HepG2 (cell line): ENCODE measurements at regions not wholly inside any gene's neighbourhood (a gene's known extent, or its start where the extent isn't known, plus 50 kb on each side); places are given as distances from the start of the nearest gene placed in this dataset.

Source experiments
- ATAC-seq: fragments of 200-7000 bp; cut with Tn5 transposase; 3 replicates; pipeline ENCODE4 v1.9.1; 2020; ENCODE audit warnings: mild to moderate bottlenecking, moderate library complexity
- BruUV-seq: library from RNA; stranded (reverse); fragments of 400-500 nt; replicated peaks from 2 replicates; lab custom pipeline; 2021; lab: Mats Ljungman, UMichigan
- CTCF ChIA-PET: fragments of 300-600 bp; formaldehyde crosslinking; extraction: SDS; loops from one replicate; lab custom pipeline; 2021; ENCODE audit warnings: low total read pairs, inconsistent platforms, low intra/inter-chr PET ratio; lab: Yijun Ruan, JAX
- POLR2A ChIA-PET: fragments of 350-600 bp; sonication (Branson Sonifier 250); formaldehyde crosslinking; loops from one replicate; lab custom pipeline; 2020; ENCODE audit warnings: antibody characterized with exemption, inconsistent platforms; lab: Yijun Ruan, JAX
- DNase-seq: peaks from one replicate; pipeline ENCODE4 v3.0.0-alpha.2; 2015; ENCODE audit warnings: low spot score
- FAIRE-seq: peaks from 3 replicates; lab custom pipeline; 2011; peaks lifted over from hg19 to GRCh38; lab: Jason Lieb, UNC
- H2AFZ ChIP-seq: one replicate; pipeline ENCODE4 v1.6.1; 2011; ENCODE audit warnings: low read length, inconsistent platforms
- H3K27ac ChIP-seq: fragments of 300-600 bp; 3 replicates; pipeline ENCODE4 v1.8.0; 2011; ENCODE audit warnings: mixed run types, mild to moderate bottlenecking, mixed read lengths, low read length, inconsistent platforms; ENCODE audit not compliant: insufficient read depth; ENCODE audit errors: extremely low read length
- H3K27me3 ChIP-seq, 2 experiments: fragments of 200-600 bp in 1 of 2; 2 replicates in 1 of 2; 3 replicates in 1 of 2; pipeline versions ENCODE4 v1.6.0 to v1.8.0; 2011; ENCODE audit warnings: low read length in 2 of 2, mild to moderate bottlenecking in 2 of 2, moderate library complexity in 2 of 2, inconsistent platforms in 1 of 2; ENCODE audit not compliant: insufficient read depth in 2 of 2, control insufficient read depth in 1 of 2
- H3K36me3 ChIP-seq, 2 experiments: fragments of 200-600 bp in 1 of 2; replicated peaks in 1 of 2; 2 replicates in 1 of 2; 3 replicates in 1 of 2; pipeline versions ENCODE4 v1.5.1 to v1.8.0; 2011; ENCODE audit warnings: low read length in 2 of 2, inconsistent platforms in 1 of 2; ENCODE audit not compliant: insufficient read depth in 2 of 2, control insufficient read depth in 1 of 2
- H3K4me1 ChIP-seq: 2 replicates; pipeline ENCODE4 v1.5.1; 2012; ENCODE audit warnings: low read length, inconsistent platforms; ENCODE audit not compliant: insufficient read depth
- H3K4me2 ChIP-seq: 2 replicates; pipeline ENCODE4 v1.6.0; 2011; ENCODE audit warnings: low read depth, low read length, inconsistent platforms
- H3K4me3 ChIP-seq, 3 experiments: fragments of 200-600 bp in 1 of 3; sonication (generic), shearing (Covaris generic) in 1 of 3; replicated peaks in 1 of 3; 2 replicates each; pipeline ENCODE4 v1.5.1; 2011 to 2016; ENCODE audit warnings: low read length in 3 of 3, inconsistent platforms in 2 of 3, low read depth in 2 of 3, mild to moderate bottlenecking in 2 of 3, control low read depth in 1 of 3, mixed read lengths in 1 of 3; ENCODE audit not compliant: insufficient read depth in 1 of 3
- H3K79me2 ChIP-seq: one replicate; pipeline ENCODE4 v1.6.1; 2011; ENCODE audit warnings: low read length, inconsistent platforms; ENCODE audit not compliant: insufficient read depth
- H3K9ac ChIP-seq: 2 replicates; pipeline ENCODE4 v1.6.0; 2011; ENCODE audit warnings: mild to moderate bottlenecking, low read depth, low read length, inconsistent platforms; ENCODE audit not compliant: insufficient read depth
- H3K9me3 ChIP-seq: 2 replicates; pipeline ENCODE4 v1.5.1; 2012; ENCODE audit warnings: mild to moderate bottlenecking, low read length
- H4K20me1 ChIP-seq: 2 replicates; pipeline ENCODE4 v1.6.0; 2011; ENCODE audit warnings: inconsistent platforms, mild to moderate bottlenecking, low read length, moderate library complexity; ENCODE audit not compliant: insufficient read depth
- GMEB1 ChIP-seq: sonication (generic); formaldehyde crosslinking; IDR thresholded peaks from 2 replicates; pipeline ENCODE4 v1.5.1; 2020; ENCODE audit warnings: missing genetic modification reagents, mild to moderate bottlenecking, borderline replicate concordance
- GPBP1L1 ChIP-seq: sonication (generic); formaldehyde crosslinking; IDR thresholded peaks from 2 replicates; pipeline ENCODE4 v1.5.0; 2020; ENCODE audit warnings: mild to moderate bottlenecking, missing genetic modification reagents
- GTF3A ChIP-seq: sonication (generic); formaldehyde crosslinking; conservative IDR thresholded peaks from 2 replicates; pipeline ENCODE4 v1.4.0; 2020; ENCODE audit warnings: mild to moderate bottlenecking, missing genetic modification reagents
- JUND ChIP-seq: sonication (generic); formaldehyde crosslinking; IDR thresholded peaks from 2 replicates; pipeline ENCODE4 v1.8.0; 2022; ENCODE audit warnings: mild to moderate bottlenecking, missing genetic modification reagents
- MLLT10 ChIP-seq: sonication (generic); formaldehyde crosslinking; IDR thresholded peaks from 2 replicates; pipeline ENCODE4 v1.4.0; 2020; ENCODE audit warnings: missing genetic modification reagents
- MTF2 ChIP-seq: sonication (generic); formaldehyde crosslinking; IDR thresholded peaks from 2 replicates; pipeline ENCODE4 v1.5.0; 2020; ENCODE audit warnings: missing genetic modification reagents, borderline replicate concordance
- RAD21 ChIP-seq: fragments of 450-650 bp; formaldehyde crosslinking; IDR thresholded peaks from 2 replicates; pipeline ENCODE4 v1.5.0; 2020; ENCODE audit warnings: mild to moderate bottlenecking
- SMARCE1 ChIP-seq: fragments of 450-650 bp; IDR thresholded peaks from 2 replicates; pipeline ENCODE4 v1.6.1; 2017; ENCODE audit warnings: borderline replicate concordance
- SP5 ChIP-seq: IDR thresholded peaks from 2 replicates; pipeline ENCODE4 v1.6.1; 2016; ENCODE audit warnings: low read depth, borderline replicate concordance
- TCF12 ChIP-seq, 2 experiments: fragments of 450-650 bp in 1 of 2; sonication (generic) in 1 of 2; formaldehyde crosslinking in 1 of 2; IDR thresholded peaks; 2 replicates each; pipeline versions ENCODE4 v1.6.1 to v1.8.0; 2017 to 2022; ENCODE audit warnings: antibody characterized with exemption in 1 of 2, mild to moderate bottlenecking in 1 of 2, missing genetic modification reagents in 1 of 2, moderate library complexity in 1 of 2
- ZBTB2 ChIP-seq: sonication (generic); formaldehyde crosslinking; IDR thresholded peaks from 2 replicates; pipeline ENCODE4 v1.8.0; 2022; ENCODE audit warnings: low read depth, missing genetic modification reagents
- ZBTB44 ChIP-seq: sonication (generic); formaldehyde crosslinking; IDR thresholded peaks from 2 replicates; pipeline ENCODE4 v1.4.0; 2020; ENCODE audit warnings: missing genetic modification reagents
- ZNF382 ChIP-seq: sonication (generic); formaldehyde crosslinking; IDR thresholded peaks from 2 replicates; pipeline ENCODE4 v1.5.0; 2020; ENCODE audit warnings: missing genetic modification reagents, mild to moderate bottlenecking, borderline replicate concordance
- ZNF446 ChIP-seq: sonication (generic); formaldehyde crosslinking; IDR thresholded peaks from 2 replicates; pipeline ENCODE4 v1.5.0; 2020; ENCODE audit warnings: mild to moderate bottlenecking, missing genetic modification reagents
- ZNF460 ChIP-seq: sonication (generic); formaldehyde crosslinking; IDR thresholded peaks from 2 replicates; pipeline ENCODE4 v1.5.1; 2020; ENCODE audit warnings: missing genetic modification reagents, mild to moderate bottlenecking, borderline replicate concordance
- WGBS: methylation state at CpG from one replicate; pipeline ENCODE4 v1.1.6; 2017; ENCODE audit warnings: low lambda C conversion rate; 5-methylcytosine and 5-hydroxymethylcytosine counted together
- in situ Hi-C: cut with HindIII; loops from 2 replicates; pipeline ENCODE4 v1.10.0; 2017; ENCODE audit warnings: low pct_unique_long_range_greater_than_20kb; ENCODE audit not compliant: extremely low pct_ligation_motif_present
- intact Hi-C: fragments of 100-400 bp; cut with micrococcal nuclease; formaldehyde crosslinking; loops from one replicate; pipeline ENCODE4 v1.10.0; 2022; ENCODE audit not compliant: unreplicated experiment

- no peak for ATAC-seq
Observed at GRCh38 chr11:23688411-23688810, 808.4 kb upstream of the LUZP2 start.

More at GRCh38 chr11:23688411-23688810, 808.4 kb upstream of the LUZP2 start:
- in situ Hi-C loops (no loop called here), intact Hi-C loops (no loop called here)
- CTCF ChIA-PET: no interaction called here
- no peaks in the 10 kb centered on the region for H3K27me3 ChIP-seq
- 14% methylated on average over 4 of the region's 4 CpGs for WGBS
- H3K27ac ChIP-seq: no peak overlapping the region
- no TSS peak for BruUV-seq
- TF ChIP-seq ZBTB44 (CRISPR knock-in tag) (no peak), ZNF460 (CRISPR knock-in tag) (no peak), GPBP1L1 (CRISPR knock-in tag) (no peak), MLLT10 (CRISPR knock-in tag) (no peak), SP5 (CRISPR knock-in tag) (no peak), JUND (CRISPR knock-in tag) (no peak), TCF12 (IDR thresholded peaks at IDR 0.05) (no peak), TCF12 (CRISPR knock-in tag; IDR thresholded peaks at IDR 0.05) (no peak), ZBTB2 (no peak), RAD21 (CRISPR knock-in tag) (no peak), MTF2 (CRISPR knock-in tag) (no peak), ZNF382 (CRISPR knock-in tag) (no peak), GMEB1 (CRISPR knock-in tag) (no peak), GTF3A (CRISPR knock-in tag) (no peak), ZNF446 (CRISPR knock-in tag) (no peak), SMARCE1 (no peak)
- H3K4me3 ChIP-seq: no peak overlapping the region
- H3K79me2 ChIP-seq: no peaks in the 10 kb centered on the region
- H3K9me3 ChIP-seq: no peaks in the 10 kb centered on the region
- FAIRE-seq (no peak), DNase-seq (no peak)
- H4K20me1 ChIP-seq: no peaks in the 10 kb centered on the region
- H3K36me3 ChIP-seq: no peaks in the 10 kb centered on the region
- H3K4me2 ChIP-seq: no peak overlapping the region
- H3K9ac ChIP-seq: no peak overlapping the region
- no peaks in the 10 kb centered on the region for H3K4me1 ChIP-seq
- POLR2A ChIA-PET: no interaction called here
- H2AFZ ChIP-seq: no peak overlapping the region
